Activated naive CD4-positive, alpha-beta T cell treated with anti-CD3 and anti-CD28 coated beads, Interleukin-2, amount 50 U/mL, for 24 hours (primary cell): ENCODE measurements at regions not wholly inside any gene's neighbourhood (a gene's known extent, or its start where the extent isn't known, plus 50 kb on each side); places are given as distances from the start of the nearest gene placed in this dataset.

Experiments used
- H3K27ac Mint-ChIP-seq: one replicate; pipeline ENCODE4 v1.8.0; 2021; ENCODE audit warnings: mild to moderate bottlenecking, mixed read lengths
- H3K27me3 Mint-ChIP-seq: one replicate; pipeline ENCODE4 v1.8.0; 2021; ENCODE audit warnings: mixed read lengths
- H3K36me3 Mint-ChIP-seq: one replicate; pipeline ENCODE4 v1.8.0; 2021; ENCODE audit warnings: mixed read lengths
- H3K4me1 Mint-ChIP-seq: one replicate; pipeline ENCODE4 v1.8.0; 2021; ENCODE audit warnings: mixed read lengths
- H3K4me3 Mint-ChIP-seq: one replicate; pipeline ENCODE4 v1.8.0; 2021; ENCODE audit warnings: mild to moderate bottlenecking, mixed read lengths
- H3K9me3 Mint-ChIP-seq: one replicate; pipeline ENCODE4 v1.8.0; 2021; ENCODE audit warnings: mixed read lengths

DNA sequence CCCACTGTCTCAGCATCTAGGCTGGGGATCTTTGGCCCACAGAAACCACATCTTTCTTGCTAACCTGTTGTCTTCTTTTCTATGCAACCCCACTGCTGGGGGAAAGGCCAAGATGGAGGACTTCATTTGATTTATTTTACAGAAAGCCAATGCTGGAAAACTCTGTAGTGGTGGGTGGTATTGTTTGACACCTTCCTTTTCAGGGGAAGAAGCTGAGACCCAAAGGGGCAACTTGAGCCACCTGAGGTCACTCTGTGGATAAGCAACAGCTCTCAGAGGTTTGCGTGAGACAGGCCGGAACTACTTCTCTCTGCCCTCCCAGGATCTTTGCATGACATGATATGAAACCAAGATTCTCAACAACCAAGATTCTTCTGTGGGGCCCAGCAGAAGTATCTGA, 645.2 kb downstream of the VRK1 start:
- Mint-ChIP-seq H3K4me1 (peaks cover 28% of the 10 kb centered on the region), H3K9me3 (no peaks in the 10 kb centered on the region), H3K36me3 (no peaks in the 10 kb centered on the region), H3K4me3 (no peak overlapping the region), H3K27ac (peak overlapping the region; percentile 38), H3K27me3 (no peaks in the 10 kb centered on the region)

DNA sequence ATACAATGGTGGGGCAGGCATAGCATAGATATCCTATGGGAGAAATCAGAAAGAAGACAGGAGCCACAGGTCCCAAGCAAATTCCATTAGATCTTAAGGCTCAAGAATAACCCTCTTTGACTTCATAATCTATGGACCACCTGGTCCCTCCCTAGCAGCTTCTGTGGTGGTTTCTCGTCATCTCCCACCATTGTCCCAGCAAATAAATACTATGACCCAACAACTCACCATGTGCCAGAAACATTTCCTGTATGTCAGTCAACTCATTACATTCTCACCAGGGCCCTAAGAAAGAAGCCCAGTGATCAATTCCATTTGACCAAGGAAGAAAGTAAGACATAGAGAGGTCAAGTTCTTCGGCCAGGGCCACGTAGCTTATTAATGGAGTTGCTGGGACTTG, 646.2 kb downstream of the VRK1 start:
- H3K27ac Mint-ChIP-seq: peak overlapping the region; percentile 10
- no peaks in the 10 kb centered on the region for H3K9me3 Mint-ChIP-seq
- peaks cover 28% of the 10 kb centered on the region for H3K4me1 Mint-ChIP-seq
- no peaks in the 10 kb centered on the region for H3K36me3 Mint-ChIP-seq
- H3K4me3 Mint-ChIP-seq: no peak overlapping the region
- H3K27me3 Mint-ChIP-seq: no peaks in the 10 kb centered on the region

DNA sequence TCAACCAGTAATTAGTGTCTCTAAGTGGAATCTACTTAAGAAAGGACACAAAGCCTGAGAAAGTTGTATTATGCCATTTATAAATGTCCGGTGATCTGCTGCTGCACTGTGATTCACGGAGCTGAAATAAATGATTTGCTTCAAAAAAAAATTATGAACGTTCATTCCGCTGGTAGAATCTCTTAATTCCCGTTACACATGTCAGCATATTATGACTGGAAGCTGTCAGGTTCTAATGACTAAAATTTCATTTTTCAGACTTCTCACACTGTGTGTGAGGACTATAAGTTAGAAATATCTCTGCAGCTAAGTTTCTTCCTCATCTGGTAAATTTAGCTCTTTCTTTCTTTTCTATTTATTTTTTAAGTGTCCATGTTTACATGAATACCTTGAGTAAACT, 647.1 kb downstream of the VRK1 start:
- Mint-ChIP-seq H3K9me3 (no peaks in the 10 kb centered on the region), H3K4me3 (no peak overlapping the region), H3K36me3 (no peaks in the 10 kb centered on the region), H3K27ac (no peak overlapping the region), H3K4me1 (peaks cover 28% of the 10 kb centered on the region), H3K27me3 (no peaks in the 10 kb centered on the region)

- Mint-ChIP-seq H3K27me3 (no peaks in the 10 kb centered on the region), H3K4me1 (peaks cover 22% of the 10 kb centered on the region), H3K4me3 (no peak overlapping the region), H3K36me3 (no peaks in the 10 kb centered on the region), H3K27ac (peak overlapping the region; percentile 62), H3K9me3 (no peaks in the 10 kb centered on the region)
These were observed 648.2 kb downstream of the VRK1 start for GRCh38 chr14:97445367-97445766.

DNA sequence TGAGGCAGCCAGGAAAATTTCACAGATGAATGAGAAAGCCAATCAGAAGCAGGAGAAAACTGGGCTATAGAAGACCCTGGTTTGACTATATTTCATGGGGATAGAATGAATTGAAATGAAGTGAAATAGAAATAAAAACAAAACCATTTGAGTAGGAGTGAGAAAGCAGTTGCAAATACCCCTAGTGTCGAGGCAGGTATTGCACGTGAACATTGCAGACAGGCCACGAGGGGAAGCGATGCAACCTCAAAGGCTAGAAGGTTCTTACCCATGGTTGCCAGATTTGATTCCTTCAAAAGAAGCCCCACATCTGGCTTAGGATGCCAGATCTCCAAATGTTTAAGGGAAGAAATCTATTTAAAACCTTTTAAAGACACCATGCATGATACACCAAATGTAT, 648.9 kb downstream of the VRK1 start:
- H3K4me1 Mint-ChIP-seq: peaks cover 22% of the 10 kb centered on the region
- no peak overlapping the region for H3K27ac Mint-ChIP-seq
- no peaks in the 10 kb centered on the region for H3K27me3 Mint-ChIP-seq
- no peak overlapping the region for H3K4me3 Mint-ChIP-seq
- H3K36me3 Mint-ChIP-seq: no peaks in the 10 kb centered on the region
- H3K9me3 Mint-ChIP-seq: no peaks in the 10 kb centered on the region

GRCh38 chr14:97452314-97452713, 655.1 kb downstream of the VRK1 start:
- Mint-ChIP-seq H3K36me3 (no peaks in the 10 kb centered on the region), H3K4me1 (peaks cover 16% of the 10 kb centered on the region), H3K27ac (no peak overlapping the region), H3K27me3 (no peaks in the 10 kb centered on the region), H3K9me3 (no peaks in the 10 kb centered on the region), H3K4me3 (no peak overlapping the region)

DNA sequence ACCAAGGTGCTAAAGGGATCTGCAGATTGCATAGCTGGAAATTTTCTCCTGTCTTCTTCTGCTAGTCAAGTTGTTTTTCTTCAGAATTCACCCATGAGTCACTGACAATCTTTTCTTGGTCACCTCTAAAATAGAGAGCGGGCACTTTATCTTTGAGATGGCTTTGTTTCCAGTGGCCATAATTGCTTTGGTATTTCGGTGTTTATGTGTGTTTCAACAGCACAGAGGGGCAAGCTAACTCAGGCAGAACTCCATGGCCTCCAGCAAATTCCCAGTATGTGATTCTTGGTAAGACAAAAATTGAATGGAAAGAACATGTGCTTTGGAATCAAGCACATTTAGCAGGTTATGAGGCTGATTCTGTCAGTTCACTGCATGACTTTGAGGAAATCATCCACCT, 656.8 kb downstream of the VRK1 start:
- H3K4me3 Mint-ChIP-seq: no peak overlapping the region
- peaks cover 33% of the 10 kb centered on the region for H3K4me1 Mint-ChIP-seq
- H3K27me3 Mint-ChIP-seq: no peaks in the 10 kb centered on the region
- H3K27ac Mint-ChIP-seq: no peak overlapping the region
- H3K36me3 Mint-ChIP-seq: no peaks in the 10 kb centered on the region
- H3K9me3 Mint-ChIP-seq: no peaks in the 10 kb centered on the region

DNA sequence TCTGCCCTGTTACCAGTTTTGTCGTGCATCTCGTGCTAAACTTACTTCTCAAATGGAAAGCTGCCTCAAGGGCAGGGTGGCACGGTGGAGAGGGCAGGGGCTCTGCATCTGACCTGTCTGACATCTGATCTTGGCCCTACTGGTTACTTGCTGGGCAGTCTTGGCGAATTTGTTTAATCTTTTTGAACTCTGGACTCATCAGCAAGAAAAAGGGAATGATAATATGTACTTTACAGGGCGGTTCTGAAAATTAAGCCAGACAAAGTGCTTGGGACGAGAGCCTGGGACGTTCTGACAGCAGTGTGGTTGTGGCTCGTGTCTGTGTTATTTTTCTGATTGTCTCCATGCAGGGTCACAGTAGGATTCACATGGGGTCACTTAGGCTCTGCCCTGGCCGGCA, 659.3 kb downstream of the VRK1 start:
- Mint-ChIP-seq H3K4me1 (peaks cover 46% of the 10 kb centered on the region), H3K36me3 (peaks cover 5% of the 10 kb centered on the region), H3K27me3 (no peaks in the 10 kb centered on the region), H3K9me3 (peaks cover 2% of the 10 kb centered on the region), H3K4me3 (no peak overlapping the region), H3K27ac (peak overlapping the region; percentile 100)

DNA sequence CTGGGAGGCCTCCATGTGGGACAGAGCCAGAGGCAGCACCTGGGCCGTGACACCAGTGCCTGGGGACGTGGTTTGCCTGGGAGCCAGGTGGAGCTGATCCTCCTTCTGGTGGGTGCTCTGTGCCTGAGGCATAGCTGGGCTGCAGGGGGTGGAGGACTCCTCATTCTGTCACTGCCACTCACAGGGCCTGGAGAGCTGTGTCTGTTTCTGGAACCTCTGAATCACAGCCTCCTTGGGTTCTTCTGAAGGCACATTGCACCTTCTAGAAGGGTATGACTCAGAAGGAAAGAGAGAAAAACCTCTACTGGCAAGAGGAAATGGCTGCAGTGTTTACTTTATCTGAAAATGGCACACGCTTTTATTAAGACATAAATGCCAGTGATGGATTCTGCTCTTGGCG, 659.8 kb downstream of the VRK1 start:
- Mint-ChIP-seq H3K27ac (peak overlapping the region; percentile 100), H3K36me3 (peaks cover 10% of the 10 kb centered on the region)

DNA sequence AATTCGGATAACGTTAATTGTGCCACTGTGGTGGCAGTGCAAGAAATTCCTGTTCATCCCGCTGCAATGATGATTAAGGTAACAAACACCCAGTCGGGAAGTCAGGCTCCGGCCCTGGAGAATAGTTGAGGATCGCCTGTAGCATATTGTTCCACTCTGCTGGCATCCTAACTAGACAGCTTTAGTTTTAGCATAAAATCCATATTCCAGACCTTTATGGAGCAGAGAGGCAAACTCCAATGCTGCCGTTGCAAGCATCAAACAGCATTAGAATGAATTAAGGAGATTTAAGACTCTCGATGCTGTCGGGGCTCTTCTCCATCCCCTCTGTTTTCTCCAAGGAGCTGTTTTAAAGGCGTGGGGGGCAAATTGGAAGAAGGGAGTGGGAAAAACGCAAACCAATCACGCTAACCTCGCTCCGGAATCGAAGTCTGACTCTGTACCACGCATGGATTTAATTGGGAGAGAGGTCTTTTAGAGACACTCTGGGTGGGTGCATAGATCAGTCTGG, 660.4 kb downstream of the VRK1 start:
- H3K9me3 Mint-ChIP-seq: peaks cover 5% of the 10 kb centered on the region
- peak overlapping the region; percentile 82 for H3K4me3 Mint-ChIP-seq
- no peaks in the 10 kb centered on the region for H3K27me3 Mint-ChIP-seq
- H3K27ac Mint-ChIP-seq: peak overlapping the region; percentile 100
- H3K36me3 Mint-ChIP-seq: peaks cover 17% of the 10 kb centered on the region
- H3K4me1 Mint-ChIP-seq: peaks cover 54% of the 10 kb centered on the region

More for the DNA sequence above, 659.8 kb downstream of the VRK1 start:
- peaks cover 50% of the 10 kb centered on the region for H3K4me1 Mint-ChIP-seq
- peaks cover 5% of the 10 kb centered on the region for H3K9me3 Mint-ChIP-seq
- peak overlapping the region; percentile 82 for H3K4me3 Mint-ChIP-seq
- H3K27me3 Mint-ChIP-seq: no peaks in the 10 kb centered on the region

- Mint-ChIP-seq H3K9me3 (peaks cover 5% of the 10 kb centered on the region), H3K27ac (peak overlapping the region; percentile 100), H3K27me3 (no peaks in the 10 kb centered on the region), H3K4me3 (peak overlapping the region; percentile 96), H3K4me1 (peaks cover 59% of the 10 kb centered on the region), H3K36me3 (peaks cover 23% of the 10 kb centered on the region)
These were observed 661.1 kb downstream of the VRK1 start for GRCh38 chr14:97458255-97458654.

GRCh38 chr14:97458661-97459579, 661.7 kb downstream of the VRK1 start:
- peaks cover 26% of the 10 kb centered on the region for H3K36me3 Mint-ChIP-seq
- peaks cover 5% of the 10 kb centered on the region for H3K9me3 Mint-ChIP-seq
- H3K27ac Mint-ChIP-seq: peak overlapping the region; percentile 100
- H3K27me3 Mint-ChIP-seq: no peaks in the 10 kb centered on the region
- peaks cover 59% of the 10 kb centered on the region for H3K4me1 Mint-ChIP-seq
- peak overlapping the region; percentile 96 for H3K4me3 Mint-ChIP-seq

- H3K4me1 Mint-ChIP-seq: peaks cover 59% of the 10 kb centered on the region
- peaks cover 36% of the 10 kb centered on the region for H3K36me3 Mint-ChIP-seq
- H3K4me3 Mint-ChIP-seq: no peak overlapping the region
- no peaks in the 10 kb centered on the region for H3K27me3 Mint-ChIP-seq
- H3K9me3 Mint-ChIP-seq: peaks cover 12% of the 10 kb centered on the region
- H3K27ac Mint-ChIP-seq: no peak overlapping the region
These were observed 664.9 kb downstream of the VRK1 start for GRCh38 chr14:97462081-97462480.

DNA sequence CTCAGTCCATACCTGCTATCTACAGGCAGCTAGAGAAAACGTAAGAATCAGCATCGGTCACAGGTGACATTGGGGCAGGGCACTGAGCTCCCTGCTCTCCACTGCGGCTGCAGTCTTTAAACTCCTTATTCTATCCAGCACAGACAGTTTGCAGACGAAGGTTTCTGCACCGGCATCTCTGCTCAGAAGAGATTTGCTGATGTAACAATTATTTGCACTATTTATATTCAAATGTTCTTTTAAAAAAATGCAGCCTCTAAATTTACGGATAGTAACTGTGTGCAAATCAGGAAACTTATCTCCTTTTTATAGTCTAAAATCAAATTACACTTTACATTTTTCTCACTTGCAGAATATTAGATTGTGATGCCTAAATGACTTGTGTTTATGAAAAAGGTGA, 671.0 kb downstream of the VRK1 start:
- Mint-ChIP-seq H3K27me3 (no peaks in the 10 kb centered on the region), H3K9me3 (peaks cover 7% of the 10 kb centered on the region), H3K4me1 (peaks cover 31% of the 10 kb centered on the region), H3K4me3 (no peak overlapping the region), H3K27ac (no peak overlapping the region), H3K36me3 (peaks cover 28% of the 10 kb centered on the region)

DNA sequence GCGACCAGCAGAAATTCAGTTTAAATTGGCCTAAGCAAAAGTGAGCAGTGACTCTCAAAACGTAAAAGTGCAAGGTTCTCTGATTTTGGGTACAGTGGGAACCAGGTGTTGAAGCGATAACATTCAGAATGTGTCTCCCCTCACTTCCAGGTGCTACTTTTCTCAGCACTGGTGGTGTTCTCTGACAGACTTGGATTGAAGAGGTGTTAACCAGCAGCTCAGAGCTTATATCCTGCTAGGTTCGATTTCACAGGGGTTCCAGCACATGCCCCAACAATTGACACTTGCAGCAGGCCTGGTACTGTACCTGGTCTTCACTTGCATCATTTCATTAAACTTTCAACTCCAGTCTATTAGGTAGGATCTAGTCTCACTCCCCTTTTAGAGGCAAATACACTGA, 680.2 kb downstream of the VRK1 start:
- no peaks in the 10 kb centered on the region for H3K9me3 Mint-ChIP-seq
- H3K36me3 Mint-ChIP-seq: peaks cover 13% of the 10 kb centered on the region
- no peak overlapping the region for H3K4me3 Mint-ChIP-seq
- peaks cover 9% of the 10 kb centered on the region for H3K4me1 Mint-ChIP-seq
- no peak overlapping the region for H3K27ac Mint-ChIP-seq
- no peaks in the 10 kb centered on the region for H3K27me3 Mint-ChIP-seq

GRCh38 chr14:97485201-97485600, 688.0 kb downstream of the VRK1 start:
- Mint-ChIP-seq H3K27me3 (no peaks in the 10 kb centered on the region), H3K27ac (no peak overlapping the region), H3K36me3 (no peaks in the 10 kb centered on the region), H3K4me3 (no peak overlapping the region), H3K9me3 (peaks cover 5% of the 10 kb centered on the region), H3K4me1 (peaks cover 4% of the 10 kb centered on the region)
